PC-3 (cell line): ENCODE measurements at regions not wholly inside any gene's neighbourhood (a gene's known extent, or its start where the extent isn't known, plus 50 kb on each side); places are given as distances from the start of the nearest gene placed in this dataset.

Experiments
- ATAC-seq: fragments of 200-7000 bp; cut with Tn5 transposase; 2 replicates; pipeline ENCODE4 v1.9.1; 2020; ENCODE audit warnings: mild to moderate bottlenecking, moderate library complexity
- BruUV-seq: library from RNA; stranded (reverse); fragments of 400-500 nt; replicated peaks from 2 replicates; lab custom pipeline; 2021; lab: Mats Ljungman, UMichigan
- CTCF ChIA-PET: fragments of 300-600 bp; sonication (Branson Sonifier 250); formaldehyde crosslinking; loops from one replicate; lab custom pipeline; 2022; ENCODE audit warnings: antibody characterized with exemption; lab: Charles Lee
- POLR2A ChIA-PET: fragments of 300-600 bp; sonication (Branson Sonifier 250); formaldehyde crosslinking; loops from one replicate; lab custom pipeline; 2022; ENCODE audit warnings: antibody characterized with exemption; ENCODE audit not compliant: unreplicated experiment; lab: Charles Lee
- DNase-seq: peaks from one replicate; pipeline ENCODE4 v3.0.0-alpha.2; 2015
- H2AFZ ChIP-seq: fragments of 300-600 bp; sonication (generic); 2 replicates; pipeline ENCODE4 v1.6.0; 2016; ENCODE audit warnings: antibody characterized with exemption, low read length
- H3F3A ChIP-seq: fragments of 300-600 bp; sonication (generic); one replicate; pipeline ENCODE4 v1.6.0; 2017; ENCODE audit warnings: antibody characterized with exemption, low read length, control low read depth, mild to moderate bottlenecking; ENCODE audit not compliant: unreplicated experiment
- H3K27ac ChIP-seq: fragments of 300-600 bp; sonication (generic); 2 replicates; pipeline ENCODE4 v1.5.1; 2016; ENCODE audit warnings: mild to moderate bottlenecking, low read length
- H3K27me3 ChIP-seq: fragments of 300-600 bp; sonication (generic); 2 replicates; pipeline ENCODE4 v1.6.1; 2016; ENCODE audit warnings: low read length, mixed read lengths
- H3K36me3 ChIP-seq: fragments of 300-600 bp; sonication (generic); 2 replicates; pipeline ENCODE4 v1.6.1; 2016; ENCODE audit warnings: low read depth, mixed run types, low read length, mixed read lengths
- H3K4me1 ChIP-seq: fragments of 300-600 bp; sonication (generic); 2 replicates; pipeline ENCODE4 v1.5.1; 2016; ENCODE audit warnings: low read length; ENCODE audit not compliant: insufficient read depth
- H3K4me2 ChIP-seq: fragments of 300-600 bp; sonication (generic); 2 replicates; pipeline ENCODE4 v1.6.0; 2016; ENCODE audit warnings: low read length
- H3K4me3 ChIP-seq: fragments of 300-600 bp; sonication (generic); 2 replicates; pipeline ENCODE4 v1.5.1; 2016; ENCODE audit warnings: mild to moderate bottlenecking, low read length, mixed read lengths
- H3K79me2 ChIP-seq: fragments of 300-600 bp; sonication (generic); 2 replicates; pipeline ENCODE4 v1.6.1; 2017; ENCODE audit warnings: low read length, mixed read lengths
- H3K9ac ChIP-seq: fragments of 300-600 bp; sonication (generic); 2 replicates; pipeline ENCODE4 v1.6.0; 2016; ENCODE audit warnings: mild to moderate bottlenecking, low read length
- H3K9me2 ChIP-seq: fragments of 300-600 bp; sonication (generic); replicated peaks from 2 replicates; pipeline ENCODE4 v1.6.1; 2016; ENCODE audit warnings: mixed run types, low read length, mixed read lengths
- H3K9me3 ChIP-seq: fragments of 300-600 bp; sonication (generic); 2 replicates; pipeline ENCODE4 v1.6.1; 2016; ENCODE audit warnings: low read length, mixed read lengths
- H4K20me1 ChIP-seq: fragments of 300-600 bp; sonication (generic); 2 replicates; pipeline ENCODE4 v1.6.1; 2016; ENCODE audit warnings: low read length, mixed read lengths
- EZH2 ChIP-seq: fragments of 300-600 bp; sonication (generic); IDR thresholded peaks from one replicate; pipeline ENCODE4 v1.6.1; 2017; ENCODE audit warnings: antibody characterized with exemption, mild to moderate bottlenecking, low read length; ENCODE audit not compliant: unreplicated experiment
- EZH2phosphoT487 ChIP-seq: fragments of 300-600 bp; sonication (generic); IDR thresholded peaks from 2 replicates; pipeline ENCODE4 v1.6.1; 2018; ENCODE audit warnings: mild to moderate bottlenecking, antibody characterized with exemption, low read length, borderline replicate concordance
- intact Hi-C: fragments of 100-400 bp; cut with micrococcal nuclease; formaldehyde crosslinking; loops from 2 replicates; pipeline ENCODE4 v1.9.0; 2023
- TF ChIP-seq, protein P1 (sequence below): fragments of 300-600 bp; sonication (generic); conservative IDR thresholded peaks from 2 replicates; pipeline ENCODE4 v1.5.1; 2017; ENCODE audit warnings: antibody characterized with exemption, low read depth, mild to moderate bottlenecking, low read length

GRCh38 chr18:77366720-77367641 is 117.3 kb downstream of the GALR1 start:
- Histone ChIP-seq H3F3A (no peaks in the 10 kb centered on the region), H4K20me1 (no peaks in the 10 kb centered on the region), H3K36me3 (no peaks in the 10 kb centered on the region), H3K9me2 (no peaks in the 10 kb centered on the region), H2AFZ (peak overlapping the region; percentile 79), H3K27ac (peak overlapping the region; percentile 48), H3K9me3 (peaks cover 3% of the 10 kb centered on the region; the same call in 1 of the 2 replicates), H3K4me3 (peak overlapping the region; percentile 52), H3K79me2 (no peaks in the 10 kb centered on the region), H3K4me1 (0 out of 2 replicates have a peak, but pooled peaks cover 5% of the 10 kb centered on the region), H3K4me2 (peak overlapping the region; percentile 79), H3K9ac (peak overlapping the region; percentile 42; the same call in 1 of the 2 replicates), H3K27me3 (peaks cover 3% of the 10 kb centered on the region; the same call in 1 of the 2 replicates)
- intact Hi-C loops, result no loop called here
- ATAC-seq, result peak; percentile 84
- POLR2A ChIA-PET, result no interaction called here
- BruUV-seq, result no TSS peak
- TF ChIP-seq EZH2phosphoT487 (no peak), EZH2 (no peak)
- TF ChIP-seq, protein P1, sequence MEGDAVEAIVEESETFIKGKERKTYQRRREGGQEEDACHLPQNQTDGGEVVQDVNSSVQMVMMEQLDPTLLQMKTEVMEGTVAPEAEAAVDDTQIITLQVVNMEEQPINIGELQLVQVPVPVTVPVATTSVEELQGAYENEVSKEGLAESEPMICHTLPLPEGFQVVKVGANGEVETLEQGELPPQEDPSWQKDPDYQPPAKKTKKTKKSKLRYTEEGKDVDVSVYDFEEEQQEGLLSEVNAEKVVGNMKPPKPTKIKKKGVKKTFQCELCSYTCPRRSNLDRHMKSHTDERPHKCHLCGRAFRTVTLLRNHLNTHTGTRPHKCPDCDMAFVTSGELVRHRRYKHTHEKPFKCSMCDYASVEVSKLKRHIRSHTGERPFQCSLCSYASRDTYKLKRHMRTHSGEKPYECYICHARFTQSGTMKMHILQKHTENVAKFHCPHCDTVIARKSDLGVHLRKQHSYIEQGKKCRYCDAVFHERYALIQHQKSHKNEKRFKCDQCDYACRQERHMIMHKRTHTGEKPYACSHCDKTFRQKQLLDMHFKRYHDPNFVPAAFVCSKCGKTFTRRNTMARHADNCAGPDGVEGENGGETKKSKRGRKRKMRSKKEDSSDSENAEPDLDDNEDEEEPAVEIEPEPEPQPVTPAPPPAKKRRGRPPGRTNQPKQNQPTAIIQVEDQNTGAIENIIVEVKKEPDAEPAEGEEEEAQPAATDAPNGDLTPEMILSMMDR, result no peak
- peak; percentile 57 for DNase-seq
- CTCF ChIA-PET, result interaction anchor here (0.6 to 1.1 kb wide), 2 partner anchors 107 to 312 kb away, joined by 7 to 9 read pairs; no protein-coding TSS in a partner anchor

DNA sequence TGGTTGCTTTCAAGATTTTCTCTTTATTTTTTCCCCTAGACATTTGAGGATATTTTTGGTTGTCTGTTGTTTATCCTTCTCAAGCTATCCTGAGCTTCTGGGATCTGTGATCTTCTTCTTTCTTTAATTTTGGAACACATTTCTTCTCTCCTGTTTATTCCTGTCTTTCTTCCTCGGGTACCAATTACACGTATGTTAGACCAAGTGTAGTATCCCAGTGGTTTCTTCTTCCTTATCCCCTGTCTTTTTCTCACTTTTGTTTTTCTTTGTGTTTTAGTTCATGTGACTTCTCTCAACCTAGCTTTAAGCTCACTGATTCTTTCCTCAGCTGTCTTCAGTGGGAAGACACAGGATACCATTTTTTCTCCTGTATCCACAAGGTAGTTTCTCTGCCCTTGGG is 120.0 kb downstream of the GALR1 start:
- Histone ChIP-seq H3K9ac (no peak overlapping the region), H3K4me2 (no peak overlapping the region), H3K4me1 (0 out of 2 replicates have a peak, but pooled peaks cover 5% of the 10 kb centered on the region), H2AFZ (no peak overlapping the region), H3K27ac (no peak overlapping the region), H3K79me2 (no peaks in the 10 kb centered on the region), H3F3A (no peaks in the 10 kb centered on the region), H3K9me3 (peaks cover 3% of the 10 kb centered on the region; the same call in 1 of the 2 replicates), H3K36me3 (no peaks in the 10 kb centered on the region), H3K9me2 (no peaks in the 10 kb centered on the region), H4K20me1 (no peaks in the 10 kb centered on the region), H3K4me3 (no peak overlapping the region), H3K27me3 (peaks cover 3% of the 10 kb centered on the region; the same call in 1 of the 2 replicates)
- BruUV-seq, result no TSS peak
- intact Hi-C loops, result no loop called here
- ChIA-PET CTCF (no interaction called here), POLR2A (no interaction called here)
- ATAC-seq, result no peak
- DNase-seq, result no peak
- no peak for TF ChIP-seq EZH2phosphoT487
- TF ChIP-seq, protein P1, result no peak
- TF ChIP-seq EZH2, result no peak
